HG03097 (cell line): ENCODE measurements at regions not wholly inside any gene's neighbourhood (a gene's known extent, or its start where the extent isn't known, plus 50 kb on each side); places are given as distances from the start of the nearest gene placed in this dataset.
"Not testable (repeated sequence)": the region's sequence is repeated elsewhere in the genome, so short reads cannot be mapped to it uniquely, and the experiment has no call there.

ENCODE experiments used
- ATAC-seq: cut with Tn5 transposase; IDR thresholded peaks from one replicate; pipeline ENCODE4 v1.9.1; 2021; ENCODE audit not compliant: unreplicated experiment, low FRiP score

- ATAC-seq = no peak
Measured at GRCh38 chr5:161042443-161042842, 190.4 kb upstream of the ATP10B start.

GRCh38 chr5:161040818-161041217 is 188.8 kb upstream of the ATP10B start:
- no peak for ATAC-seq

DNA sequence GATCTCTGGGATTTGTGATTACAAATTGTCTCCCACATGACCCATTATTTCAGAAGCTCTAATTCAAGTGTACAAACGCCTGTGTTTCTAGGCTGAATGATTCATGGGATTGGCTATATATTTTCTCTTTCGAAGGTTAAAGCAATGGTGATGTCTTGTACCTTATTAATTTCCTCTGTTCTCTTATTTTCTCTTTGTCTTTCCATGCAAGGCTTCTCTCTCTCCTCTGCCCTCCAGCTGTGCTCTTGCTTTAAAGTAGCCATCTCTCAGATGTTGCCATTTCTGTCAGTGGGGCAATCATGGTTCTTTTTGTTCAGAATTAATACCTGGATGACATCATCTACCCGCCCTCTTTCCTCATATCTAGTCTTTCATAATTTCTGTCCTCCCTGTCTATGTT is 184.3 kb upstream of the ATP10B start:
- ATAC-seq = no peak

- no peak for ATAC-seq
Measured at GRCh38 chr5:161034451-161034850, 182.4 kb upstream of the ATP10B start.

- no peak for ATAC-seq
Measured at GRCh38 chr5:161030229-161030628, 178.2 kb upstream of the ATP10B start.

DNA sequence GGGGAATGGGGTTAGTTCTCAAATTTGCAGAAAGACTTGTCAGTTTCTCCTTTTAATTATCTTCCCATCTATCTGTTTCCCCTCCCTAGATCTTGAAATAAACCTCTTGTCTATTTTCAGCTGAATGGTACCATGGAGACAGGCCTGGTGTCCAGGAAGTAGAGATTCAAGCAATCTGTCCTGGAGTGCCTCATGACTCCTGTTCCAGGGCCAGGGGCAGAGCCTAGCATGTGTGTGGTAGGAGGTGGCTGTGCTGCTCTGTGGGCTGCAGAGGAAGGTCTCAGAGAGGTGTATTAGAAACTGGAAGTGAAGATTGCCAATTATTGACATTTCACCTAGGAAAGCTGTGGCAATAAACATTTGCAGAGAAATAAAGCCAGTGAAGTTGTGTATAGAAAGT is 175.8 kb upstream of the ATP10B start:
- no peak for ATAC-seq

GRCh38 chr5:161023551-161023950 is 171.5 kb upstream of the ATP10B start:
- ATAC-seq = no peak

GRCh38 chr5:161022151-161022550 is 170.1 kb upstream of the ATP10B start:
- no peak for ATAC-seq

- ATAC-seq = no peak
Measured at GRCh38 chr5:161009817-161010216, 157.8 kb upstream of the ATP10B start.

- ATAC-seq = no peak
Measured at GRCh38 chr5:161009194-161009593, 157.2 kb upstream of the ATP10B start.

- no peak for ATAC-seq
Measured at GRCh38 chr5:161007879-161008278, 155.9 kb upstream of the ATP10B start.

GRCh38 chr5:161002571-161003074 is 150.6 kb upstream of the ATP10B start:
- ATAC-seq = no peak

DNA sequence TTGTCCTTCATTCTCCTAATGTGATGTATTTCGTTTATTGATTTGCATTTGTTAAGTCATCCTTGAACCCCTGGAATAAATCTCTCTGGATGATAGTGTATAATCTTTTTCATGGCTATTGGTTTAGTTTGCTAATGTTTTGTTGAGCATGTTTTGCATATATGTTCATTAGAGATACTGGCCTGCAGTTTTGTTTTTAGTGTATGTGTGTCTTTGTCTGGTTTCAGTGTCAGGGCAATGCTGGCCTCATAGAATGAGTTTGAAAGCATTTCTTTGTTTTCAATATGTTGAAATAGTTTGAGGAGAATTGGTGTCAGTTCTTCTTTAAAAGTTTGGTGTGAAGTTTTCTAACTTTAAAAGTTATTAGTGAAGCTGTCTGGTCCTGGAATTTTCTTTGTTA is 149.6 kb upstream of the ATP10B start:
- peak; percentile 57 for ATAC-seq

DNA sequence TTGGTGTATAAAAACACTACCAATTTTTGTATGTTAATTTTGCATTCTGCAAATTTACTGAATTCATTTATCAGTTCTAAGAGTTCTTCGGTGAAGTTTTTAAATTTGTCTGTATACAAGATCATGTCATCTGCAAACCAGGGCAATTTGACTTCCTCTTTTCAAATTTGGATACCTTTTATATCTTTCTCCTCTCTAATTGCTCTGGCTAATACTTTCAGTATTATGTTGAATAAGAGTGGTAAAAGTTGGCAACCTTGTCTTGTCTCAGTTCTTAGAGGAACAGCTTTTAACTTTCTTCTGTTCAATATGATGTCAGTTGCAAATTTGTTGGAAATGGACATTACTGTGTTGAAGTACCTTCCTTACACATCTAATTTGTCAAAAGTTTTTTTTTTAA is 149.1 kb upstream of the ATP10B start:
- ATAC-seq = not testable (repeated sequence)

DNA sequence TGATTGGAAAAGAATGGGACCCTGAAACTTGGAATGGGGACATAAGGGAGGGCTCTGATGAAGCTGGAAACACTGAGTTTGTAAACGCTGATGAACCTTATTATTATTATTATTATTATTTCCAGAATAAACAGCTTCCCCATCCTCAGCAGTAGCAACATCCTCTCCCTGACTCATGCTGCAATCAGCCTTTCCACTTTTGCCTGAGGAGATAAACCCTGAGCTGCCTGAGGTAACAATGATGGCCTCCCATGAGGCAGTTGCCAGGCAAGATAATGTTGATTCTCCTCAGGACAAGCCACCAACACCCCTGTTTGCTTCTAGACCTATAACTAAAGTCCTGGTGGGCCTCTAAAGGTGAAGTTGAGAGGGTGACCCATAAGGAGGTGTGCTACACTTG is 139.2 kb upstream of the ATP10B start:
- ATAC-seq = no peak

- ATAC-seq = no peak
Measured at GRCh38 chr5:160979385-160979784, 127.4 kb upstream of the ATP10B start.

GRCh38 chr5:160978944-160979343 is 126.9 kb upstream of the ATP10B start:
- ATAC-seq = no peak

DNA sequence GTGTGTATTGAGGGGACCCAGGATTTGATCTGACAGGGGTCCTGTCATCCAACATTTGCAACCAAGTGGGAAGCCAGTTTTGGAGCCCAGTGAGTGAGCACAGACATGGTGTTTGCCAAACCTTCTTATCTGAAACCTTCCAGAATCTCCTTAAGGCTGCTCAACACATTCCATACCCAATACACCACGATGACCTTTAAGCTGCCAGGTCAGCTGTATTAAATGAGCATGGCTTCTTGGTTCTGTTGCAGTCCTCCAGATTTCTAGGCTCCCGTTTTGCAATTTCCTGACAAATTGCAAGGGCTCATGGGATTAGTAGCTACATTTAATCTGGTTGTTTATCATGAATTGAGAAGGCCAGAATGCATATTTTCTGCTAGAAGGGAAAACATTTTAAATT is 124.2 kb upstream of the ATP10B start:
- no peak for ATAC-seq

- no peak for ATAC-seq
Measured at GRCh38 chr5:160970605-160971191, 118.7 kb upstream of the ATP10B start.

DNA sequence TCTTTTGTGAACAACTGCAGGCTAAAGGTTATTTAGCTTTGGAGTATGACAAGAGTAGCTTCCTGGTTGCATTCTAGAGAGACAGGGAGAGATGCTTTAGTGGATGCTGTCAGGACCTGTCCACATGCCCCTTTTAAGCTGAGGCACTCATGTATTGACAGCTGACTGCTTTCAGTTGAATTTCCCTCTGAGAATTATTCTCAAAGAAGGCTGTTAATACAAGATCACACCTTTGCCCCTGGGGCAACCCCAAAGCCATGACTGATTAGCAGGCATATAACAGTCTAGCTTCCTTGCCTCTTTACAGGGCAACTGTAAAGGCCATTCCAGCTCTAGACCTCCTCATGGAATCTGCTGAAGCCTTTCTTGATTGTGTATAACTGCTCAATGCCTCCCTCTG is 117.6 kb upstream of the ATP10B start:
- ATAC-seq = no peak

- ATAC-seq = no peak
Measured at GRCh38 chr5:160968480-160968879, 116.5 kb upstream of the ATP10B start.

GRCh38 chr5:160966921-160967320 is 114.9 kb upstream of the ATP10B start:
- ATAC-seq = no peak

DNA sequence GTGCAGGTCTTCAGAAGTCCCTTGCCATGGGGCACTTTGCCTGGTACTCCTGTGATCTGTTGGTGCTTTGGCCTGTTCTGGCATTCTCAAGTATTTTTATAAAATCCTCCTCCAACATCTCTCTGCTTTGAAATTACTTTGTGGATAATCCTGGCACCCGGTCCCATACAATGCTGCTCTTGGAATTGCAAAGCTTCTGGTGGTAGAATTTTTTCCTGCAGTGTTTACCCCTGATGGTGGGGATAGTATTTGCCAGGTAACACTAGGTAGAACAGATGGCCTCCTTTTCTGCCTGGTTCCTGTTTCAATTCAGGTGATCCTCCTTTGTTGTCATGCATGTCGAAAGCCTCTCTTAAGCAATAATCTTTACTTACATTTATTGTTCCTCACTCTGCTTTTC is 109.8 kb upstream of the ATP10B start:
- ATAC-seq = no peak
